ENCODE measurements at regions not wholly inside any gene's neighbourhood (a gene's known extent, or its start where the extent isn't known, plus 50 kb on each side); places are given as distances from the start of the nearest gene placed in this dataset.

DNA sequence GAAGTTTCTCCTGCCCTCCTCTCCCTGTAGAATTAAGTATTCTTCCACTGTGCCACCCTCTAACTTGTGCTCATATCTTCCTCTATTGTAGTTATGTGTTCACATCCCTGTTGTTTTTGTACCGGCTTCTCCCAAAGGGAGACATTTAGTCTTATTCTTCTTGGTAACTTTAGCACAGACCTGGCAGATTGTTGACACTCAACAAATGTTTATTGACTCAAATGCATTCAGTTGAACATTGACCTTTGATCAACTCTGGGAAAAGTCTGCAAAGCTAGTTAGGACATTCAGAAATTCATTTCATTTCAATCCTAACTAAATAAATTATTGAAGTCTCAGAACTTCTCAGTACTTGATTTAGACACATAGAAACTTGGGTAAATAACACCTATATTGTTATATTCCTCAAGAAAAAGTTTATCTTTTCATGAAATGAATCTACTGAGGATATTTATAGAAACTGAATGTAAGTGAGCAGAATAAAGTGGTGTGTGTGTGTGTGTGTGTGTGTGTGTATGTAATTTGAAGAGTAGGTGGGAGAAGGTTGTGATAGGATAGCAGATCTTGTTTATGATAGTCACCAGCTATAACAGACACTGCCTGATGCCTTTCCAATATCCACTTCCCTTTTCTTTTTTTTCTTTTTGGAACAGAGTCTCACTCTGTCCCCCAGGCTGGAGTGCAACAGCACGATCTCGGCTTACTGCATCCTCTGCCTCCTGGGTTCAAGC lies 872.4 kb upstream of the CXADR start:
- H3K9me3 ChIP-seq (replicated peaks) = no peaks in the 10 kb centered on the region
- no peak overlapping the region for H3K27ac ChIP-seq
- H3K36me3 ChIP-seq = no peaks in the 10 kb centered on the region
- no peak for DNase-seq
- H3K4me3 ChIP-seq = no peak overlapping the region
- H3K27me3 ChIP-seq = no peaks in the 10 kb centered on the region
- no peaks in the 10 kb centered on the region for H3K4me1 ChIP-seq

- Histone ChIP-seq H3K9me3 (replicated peaks) (no peaks in the 10 kb centered on the region), H3K27ac (no peak overlapping the region), H3K27me3 (no peaks in the 10 kb centered on the region), H3K4me3 (no peak overlapping the region), H3K36me3 (no peaks in the 10 kb centered on the region), H3K4me1 (no peaks in the 10 kb centered on the region)
- no peak for DNase-seq
These were observed 870.5 kb upstream of the CXADR start for GRCh38 chr21:16642353-16642752.

DNA sequence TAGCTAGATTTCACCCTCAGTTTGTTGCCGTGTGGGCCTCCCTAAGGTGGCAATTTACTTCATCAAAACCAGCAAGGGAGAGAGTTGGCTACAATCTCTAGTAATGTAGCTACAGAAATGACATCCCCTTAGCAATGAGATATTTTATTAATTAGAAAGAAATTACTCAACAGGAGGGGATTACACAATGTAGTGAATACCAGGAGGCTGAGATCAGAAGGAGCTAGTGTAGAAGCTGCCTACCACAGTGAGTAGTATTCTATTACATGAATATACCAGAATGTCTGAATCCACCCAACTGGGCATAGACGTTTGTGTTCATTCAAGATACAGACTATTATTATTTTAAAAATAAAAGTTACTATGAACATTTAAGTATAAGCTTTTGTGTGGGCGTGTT lies 868.2 kb upstream of the CXADR start:
- Histone ChIP-seq H3K27ac (no peak overlapping the region), H3K9me3 (replicated peaks) (no peaks in the 10 kb centered on the region), H3K27me3 (no peaks in the 10 kb centered on the region), H3K4me1 (no peaks in the 10 kb centered on the region), H3K36me3 (no peaks in the 10 kb centered on the region), H3K4me3 (no peak overlapping the region)
- DNase-seq = no peak

DNA sequence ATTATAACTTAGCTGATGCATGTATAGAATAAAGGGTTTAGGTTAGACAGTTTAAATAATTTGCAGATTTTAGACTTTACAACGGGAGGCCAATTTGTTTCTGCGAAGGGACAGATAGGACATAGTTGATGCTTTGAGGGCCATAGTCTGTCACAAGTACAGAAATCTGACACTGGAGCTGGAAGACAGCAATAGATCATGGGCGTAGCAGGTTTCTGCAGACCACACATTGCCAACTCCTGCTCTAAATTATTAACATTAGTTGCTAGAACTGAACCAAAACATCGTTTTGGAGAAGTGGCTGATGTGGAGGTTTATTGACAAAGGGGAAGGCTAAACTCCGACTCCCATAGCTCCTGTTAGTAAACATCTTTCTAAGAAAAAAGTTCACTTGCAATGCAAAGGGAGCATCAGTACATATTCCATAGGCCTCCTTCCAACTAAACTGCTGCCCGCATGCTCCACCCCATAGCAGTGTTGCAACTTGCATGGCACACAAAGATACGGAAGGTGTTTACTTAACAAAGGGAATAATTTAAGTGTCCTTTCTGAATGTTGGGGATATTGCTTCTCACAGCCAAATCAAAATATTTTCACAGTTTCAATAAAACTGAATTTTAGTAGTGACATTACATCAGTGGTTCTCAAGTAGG lies 862.0 kb upstream of the CXADR start:
- Histone ChIP-seq H3K4me1 (no peaks in the 10 kb centered on the region), H3K36me3 (no peaks in the 10 kb centered on the region), H3K9me3 (replicated peaks) (no peaks in the 10 kb centered on the region), H3K4me3 (no peak overlapping the region), H3K27me3 (no peaks in the 10 kb centered on the region), H3K27ac (no peak overlapping the region)
- DNase-seq = no peak

GRCh38 chr21:16651956-16652355 lies 860.9 kb upstream of the CXADR start:
- no peak for DNase-seq
- no peak overlapping the region for H3K27ac ChIP-seq
- H3K27me3 ChIP-seq = no peaks in the 10 kb centered on the region
- no peaks in the 10 kb centered on the region for H3K4me1 ChIP-seq
- no peak overlapping the region for H3K4me3 ChIP-seq
- H3K36me3 ChIP-seq = no peaks in the 10 kb centered on the region
- H3K9me3 ChIP-seq (replicated peaks) = no peaks in the 10 kb centered on the region

GRCh38 chr21:16663436-16663835 lies 849.4 kb upstream of the CXADR start:
- H3K9me3 ChIP-seq (replicated peaks) = no peaks in the 10 kb centered on the region
- no peak overlapping the region for H3K27ac ChIP-seq
- H3K4me1 ChIP-seq = no peaks in the 10 kb centered on the region
- H3K27me3 ChIP-seq = no peaks in the 10 kb centered on the region
- no peak for DNase-seq
- no peaks in the 10 kb centered on the region for H3K36me3 ChIP-seq
- H3K4me3 ChIP-seq = no peak overlapping the region

DNA sequence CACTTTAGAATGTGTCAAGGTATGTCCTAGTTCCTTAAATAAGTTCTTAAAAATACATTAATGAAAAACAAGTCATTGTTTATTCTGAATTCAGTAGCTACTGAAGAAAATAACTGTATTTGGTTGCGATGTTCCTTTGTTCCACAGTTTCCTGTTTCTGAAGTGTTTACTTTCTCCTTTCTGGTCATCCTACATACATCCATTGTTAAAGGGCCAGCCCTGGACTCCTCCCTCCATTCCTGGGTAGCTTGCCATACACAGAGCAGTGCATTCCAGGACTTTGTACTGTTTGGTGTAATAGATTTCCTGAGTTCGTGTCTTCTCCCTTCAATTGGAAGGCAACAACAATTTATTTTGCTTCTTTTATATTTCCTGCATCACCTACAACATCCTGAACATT lies 845.4 kb upstream of the CXADR start:
- DNase-seq = no peak
- no peaks in the 10 kb centered on the region for H3K27me3 ChIP-seq

DNA sequence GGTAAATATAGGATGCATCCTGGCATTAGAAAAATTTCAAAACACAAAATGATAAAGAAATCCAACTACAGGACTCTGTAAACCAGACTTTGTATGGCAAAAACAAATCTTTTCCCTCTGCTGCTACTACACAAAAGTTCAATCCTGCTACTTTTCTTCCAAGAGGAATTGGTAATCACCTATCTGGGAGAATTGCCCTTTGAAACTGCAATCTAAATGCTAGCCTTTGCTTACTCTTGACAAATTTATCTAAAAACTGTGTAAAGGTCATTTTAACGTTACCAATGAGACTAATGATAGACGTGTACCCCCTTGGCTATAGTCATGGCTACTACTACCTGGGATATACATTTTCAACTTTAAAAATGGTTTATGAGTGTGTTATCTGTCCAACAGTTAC lies 837.9 kb upstream of the CXADR start:
- H3K9me3 ChIP-seq (replicated peaks) = no peaks in the 10 kb centered on the region; the same call in 1 of the 2 replicates
- no peak for DNase-seq
- H3K27me3 ChIP-seq = no peaks in the 10 kb centered on the region
- no peaks in the 10 kb centered on the region for H3K36me3 ChIP-seq
- no peaks in the 10 kb centered on the region for H3K4me1 ChIP-seq
- H3K4me3 ChIP-seq = no peak overlapping the region
- H3K27ac ChIP-seq = no peak overlapping the region

More for the DNA sequence above, 845.4 kb upstream of the CXADR start:
- Histone ChIP-seq H3K4me3 (no peak overlapping the region), H3K36me3 (no peaks in the 10 kb centered on the region), H3K4me1 (no peaks in the 10 kb centered on the region), H3K27ac (no peak overlapping the region), H3K9me3 (replicated peaks) (no peaks in the 10 kb centered on the region)

GRCh38 chr21:16676391-16676790 lies 836.5 kb upstream of the CXADR start:
- H3K4me1 ChIP-seq = no peaks in the 10 kb centered on the region
- H3K36me3 ChIP-seq = no peaks in the 10 kb centered on the region
- no peak overlapping the region for H3K27ac ChIP-seq
- no peak for DNase-seq
- H3K27me3 ChIP-seq = no peaks in the 10 kb centered on the region
- H3K9me3 ChIP-seq (replicated peaks) = no peaks in the 10 kb centered on the region; the same call in 1 of the 2 replicates
- no peak overlapping the region for H3K4me3 ChIP-seq

DNA sequence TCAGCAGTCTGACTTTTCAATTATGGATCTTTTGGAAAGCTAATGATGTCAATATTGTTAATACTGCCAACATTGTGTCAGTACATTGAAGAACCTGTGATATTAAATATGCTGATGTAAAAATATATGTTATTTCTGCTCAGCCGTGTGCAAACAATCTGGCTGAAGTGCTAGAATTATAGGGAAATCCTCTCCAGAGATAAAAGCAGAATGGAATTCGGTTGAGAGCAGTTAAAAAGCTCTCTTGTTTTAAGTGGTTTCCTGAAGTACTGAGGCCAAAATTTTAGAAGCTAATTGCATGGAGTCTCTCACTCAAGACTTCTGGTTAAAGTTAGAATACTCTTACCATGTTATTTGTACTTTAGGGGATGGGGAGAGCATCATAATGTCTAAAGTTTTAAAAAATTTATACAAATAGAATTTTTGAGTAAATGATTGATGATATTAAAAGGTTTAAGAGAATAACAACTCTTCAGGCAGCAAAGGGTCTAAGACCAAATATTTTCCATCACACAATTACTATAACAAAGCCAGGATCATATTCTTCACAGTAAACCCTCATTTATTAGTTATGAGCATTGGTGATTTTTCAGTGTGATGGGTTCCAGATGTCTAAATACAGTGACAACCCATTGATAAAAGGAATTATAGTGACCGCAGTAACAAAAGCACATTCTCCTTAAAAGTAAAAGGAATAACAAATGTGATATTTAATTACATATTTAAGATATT lies 834.2 kb upstream of the CXADR start:
- Histone ChIP-seq H3K9me3 (replicated peaks) (no peaks in the 10 kb centered on the region; the same call in 1 of the 2 replicates), H3K36me3 (no peaks in the 10 kb centered on the region), H3K27ac (no peak overlapping the region), H3K4me3 (no peak overlapping the region), H3K4me1 (no peaks in the 10 kb centered on the region), H3K27me3 (no peaks in the 10 kb centered on the region)
- no peak for DNase-seq

DNA sequence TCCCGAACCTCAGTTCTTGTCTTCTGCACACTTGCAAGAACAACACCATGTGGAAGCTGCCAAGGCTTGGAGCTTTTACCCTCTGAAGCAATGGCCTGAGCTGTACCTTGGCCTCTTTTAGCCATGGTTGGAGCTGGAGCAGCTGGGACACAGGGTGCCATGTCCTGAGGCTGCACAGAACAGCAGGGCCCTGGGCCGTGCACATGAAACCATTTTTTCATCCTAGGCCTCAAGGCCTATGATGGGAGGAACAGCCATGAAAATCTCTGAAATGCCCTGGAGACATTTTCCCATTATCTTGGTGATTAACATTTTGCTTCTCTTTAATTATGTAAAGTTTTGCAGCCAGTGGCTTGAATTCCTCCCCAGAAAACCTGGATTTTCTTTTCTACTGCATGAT lies 817.8 kb upstream of the CXADR start:
- no peaks in the 10 kb centered on the region for H3K4me1 ChIP-seq
- H3K27me3 ChIP-seq = no peaks in the 10 kb centered on the region
- H3K27ac ChIP-seq = no peak overlapping the region
- H3K9me3 ChIP-seq (replicated peaks) = no peaks in the 10 kb centered on the region
- H3K4me3 ChIP-seq = no peak overlapping the region
- H3K36me3 ChIP-seq = no peaks in the 10 kb centered on the region
- DNase-seq = no peak

GRCh38 chr21:16707274-16707673 lies 805.6 kb upstream of the CXADR start:
- no peaks in the 10 kb centered on the region for H3K9me3 ChIP-seq (replicated peaks)
- no peak for DNase-seq
- H3K36me3 ChIP-seq = no peaks in the 10 kb centered on the region

GRCh38 chr21:16708101-16708835 lies 804.6 kb upstream of the CXADR start:
- no peak overlapping the region for H3K4me3 ChIP-seq
- no peaks in the 10 kb centered on the region for H3K9me3 ChIP-seq (replicated peaks)
- H3K27ac ChIP-seq = peak overlapping the region; percentile 1; the same call in 1 of the 2 replicates
- no peaks in the 10 kb centered on the region for H3K36me3 ChIP-seq
- H3K27me3 ChIP-seq = no peaks in the 10 kb centered on the region
- peak; percentile 37 to 64 for DNase-seq
- peaks cover 10% of the 10 kb centered on the region for H3K4me1 ChIP-seq

More at GRCh38 chr21:16707274-16707673, 805.6 kb upstream of the CXADR start:
- peaks cover 10% of the 10 kb centered on the region for H3K4me1 ChIP-seq
- H3K27ac ChIP-seq = no peak overlapping the region
- no peaks in the 10 kb centered on the region for H3K27me3 ChIP-seq
- H3K4me3 ChIP-seq = no peak overlapping the region

- no peak for DNase-seq
- peaks cover 10% of the 10 kb centered on the region for H3K4me1 ChIP-seq
- H3K9me3 ChIP-seq (replicated peaks) = no peaks in the 10 kb centered on the region
- H3K4me3 ChIP-seq = no peak overlapping the region
- no peaks in the 10 kb centered on the region for H3K36me3 ChIP-seq
- no peaks in the 10 kb centered on the region for H3K27me3 ChIP-seq
- no peak overlapping the region for H3K27ac ChIP-seq
These were observed 802.8 kb upstream of the CXADR start for GRCh38 chr21:16709866-16710550.
